ENCODE measurements at regions not wholly inside any gene's neighbourhood (a gene's known extent, or its start where the extent isn't known, plus 50 kb on each side); places are given as distances from the start of the nearest gene placed in this dataset.

DNA sequence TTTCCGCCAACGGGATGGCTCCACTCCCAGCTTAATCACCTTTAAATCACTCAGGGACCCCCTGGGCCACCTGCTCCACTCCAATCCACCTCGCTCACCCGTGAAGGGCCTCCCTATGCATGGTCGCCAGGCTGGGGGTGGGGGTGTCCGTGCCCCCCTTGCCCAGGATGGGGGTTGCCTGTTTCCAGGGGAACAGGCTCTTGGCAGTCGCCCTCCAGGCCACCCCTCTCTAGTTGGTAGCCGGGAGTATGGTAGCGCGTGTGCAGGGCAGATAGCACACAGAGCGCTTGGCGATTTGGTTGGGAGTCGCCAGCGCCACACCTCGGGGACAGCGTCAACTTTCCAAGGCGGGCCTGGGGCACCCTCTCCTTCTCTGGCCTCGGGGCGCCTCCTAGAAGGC lies 134.9 kb upstream of the ZNF92 start:
- peaks cover 0 to 30% (median 2%) of the 10 kb centered on the region in 4 experiments for H3K27me3 ChIP-seq (replicated peaks in 1 of 4; ENCODE audit: control extremely low read depth in 1 of 4, control insufficient read depth in 3 of 4, insufficient read depth in 4 of 4, low read length in 3 of 4)
- no peak overlapping the region for H2AFZ ChIP-seq (ENCODE audit: insufficient read depth, low read depth, low read length, poor library complexity, severe bottlenecking)
- no peak overlapping the region for H3K27ac ChIP-seq (ENCODE audit: low read length in 2 of 2)
- intact Hi-C loops (cut with micrococcal nuclease) = no loop called here
- H3K4me3 ChIP-seq (ENCODE audit: control extremely low read depth in 1 of 5, extremely low read depth in 1 of 5, insufficient read depth in 1 of 5, low read depth in 2 of 5, low read length in 4 of 5) = no peak overlapping the region
- no peak overlapping the region for H3K9ac ChIP-seq (ENCODE audit: low read length)
- Mint-ChIP-seq H3K27ac (no peak overlapping the region), H3K9me3 (ENCODE audit: insufficient read depth) (no peaks in the 10 kb centered on the region), H3K4me1 (peaks cover 3% of the 10 kb centered on the region), H3K4me3 (no peak overlapping the region), H3K27me3 (peaks cover 18% of the 10 kb centered on the region)
- POLR2A ChIA-PET = no interaction called here
- peaks cover 4 to 5% of the 10 kb centered on the region in 2 donors for H3K4me1 ChIP-seq (ENCODE audit: control insufficient read depth in 2 of 2, insufficient read depth in 2 of 2, low read length in 2 of 2)
- 96% methylated on average over 19 of the region's 19 CpGs for WGBS (ENCODE audit: insufficient coverage)
- H3K36me3 ChIP-seq (replicated peaks in 1 of 2; ENCODE audit: control extremely low read depth in 1 of 2, control insufficient read depth in 1 of 2, extremely low read depth in 1 of 2, insufficient read depth in 2 of 2, low read length in 1 of 2) = no peaks in the 10 kb centered on the region
- CTCF ChIA-PET = no interaction called here
- peaks cover 0 to 20% (median 0%) of the 10 kb centered on the region in 3 donors for H3K9me3 ChIP-seq (ENCODE audit: control extremely low read depth in 1 of 3, control insufficient read depth in 2 of 3, insufficient read depth in 1 of 3, low read length in 2 of 3)
- no peaks in the 10 kb centered on the region for H3K79me2 ChIP-seq (ENCODE audit: control insufficient read depth, insufficient read depth, low read length)
- TF ChIP-seq, protein P1, sequence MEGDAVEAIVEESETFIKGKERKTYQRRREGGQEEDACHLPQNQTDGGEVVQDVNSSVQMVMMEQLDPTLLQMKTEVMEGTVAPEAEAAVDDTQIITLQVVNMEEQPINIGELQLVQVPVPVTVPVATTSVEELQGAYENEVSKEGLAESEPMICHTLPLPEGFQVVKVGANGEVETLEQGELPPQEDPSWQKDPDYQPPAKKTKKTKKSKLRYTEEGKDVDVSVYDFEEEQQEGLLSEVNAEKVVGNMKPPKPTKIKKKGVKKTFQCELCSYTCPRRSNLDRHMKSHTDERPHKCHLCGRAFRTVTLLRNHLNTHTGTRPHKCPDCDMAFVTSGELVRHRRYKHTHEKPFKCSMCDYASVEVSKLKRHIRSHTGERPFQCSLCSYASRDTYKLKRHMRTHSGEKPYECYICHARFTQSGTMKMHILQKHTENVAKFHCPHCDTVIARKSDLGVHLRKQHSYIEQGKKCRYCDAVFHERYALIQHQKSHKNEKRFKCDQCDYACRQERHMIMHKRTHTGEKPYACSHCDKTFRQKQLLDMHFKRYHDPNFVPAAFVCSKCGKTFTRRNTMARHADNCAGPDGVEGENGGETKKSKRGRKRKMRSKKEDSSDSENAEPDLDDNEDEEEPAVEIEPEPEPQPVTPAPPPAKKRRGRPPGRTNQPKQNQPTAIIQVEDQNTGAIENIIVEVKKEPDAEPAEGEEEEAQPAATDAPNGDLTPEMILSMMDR (IDR thresholded peaks at IDR 0.05) = no peak
- no peak for TF ChIP-seq EZH2 (IDR thresholded peaks at IDR 0.05; ENCODE audit: borderline replicate concordance, insufficient read depth, low read depth, low read length, poor library complexity, severe bottlenecking)
- no peak for ATAC-seq (ENCODE audit: low read depth)
- DNase-seq = no peak
- H3K4me2 ChIP-seq (replicated peaks; ENCODE audit: low read depth, low read length, poor library complexity, severe bottlenecking) = no peak overlapping the region
- no peaks in the 10 kb centered on the region for H4K20me1 ChIP-seq (ENCODE audit: control insufficient read depth, insufficient read depth, low read length, poor library complexity, severe bottlenecking)

GRCh38 chr7:65235586-65235985 lies 138.1 kb upstream of the ZNF92 start:
- Histone ChIP-seq H3K4me2 (replicated peaks; ENCODE audit: low read depth, low read length, poor library complexity, severe bottlenecking) (no peak overlapping the region), H3K79me2 (ENCODE audit: control insufficient read depth, insufficient read depth, low read length) (no peaks in the 10 kb centered on the region), H3K9me3 (ENCODE audit: control extremely low read depth in 1 of 3, control insufficient read depth in 2 of 3, insufficient read depth in 1 of 3, low read length in 2 of 3) (peaks cover 0 to 20% (median 0%) of the 10 kb centered on the region in 3 donors), H3K27me3 (replicated peaks in 1 of 4; ENCODE audit: control extremely low read depth in 1 of 4, control insufficient read depth in 3 of 4, insufficient read depth in 4 of 4, low read length in 3 of 4) (peaks cover 0 to 25% (median 2%) of the 10 kb centered on the region in 4 experiments), H4K20me1 (ENCODE audit: control insufficient read depth, insufficient read depth, low read length, poor library complexity, severe bottlenecking) (no peaks in the 10 kb centered on the region), H3K36me3 (replicated peaks in 1 of 2; ENCODE audit: control extremely low read depth in 1 of 2, control insufficient read depth in 1 of 2, extremely low read depth in 1 of 2, insufficient read depth in 2 of 2, low read length in 1 of 2) (no peaks in the 10 kb centered on the region), H3K4me1 (ENCODE audit: control insufficient read depth in 2 of 2, insufficient read depth in 2 of 2, low read length in 2 of 2) (peaks cover 4 to 5% of the 10 kb centered on the region in 2 donors), H2AFZ (ENCODE audit: insufficient read depth, low read depth, low read length, poor library complexity, severe bottlenecking) (no peak overlapping the region), H3K4me3 (ENCODE audit: control extremely low read depth in 1 of 5, extremely low read depth in 1 of 5, insufficient read depth in 1 of 5, low read depth in 2 of 5, low read length in 4 of 5) (no peak overlapping the region), H3K9ac (ENCODE audit: low read length) (no peak overlapping the region), H3K27ac (ENCODE audit: low read length in 2 of 2) (no peak overlapping the region)
- peaks cover 12% of the 10 kb centered on the region for H3K27me3 Mint-ChIP-seq
- no peak for TF ChIP-seq EZH2 (IDR thresholded peaks at IDR 0.05; ENCODE audit: borderline replicate concordance, insufficient read depth, low read depth, low read length, poor library complexity, severe bottlenecking)
- TF ChIP-seq, protein P1 (IDR thresholded peaks at IDR 0.05) = no peak
- DNase-seq (no peak), ATAC-seq (ENCODE audit: low read depth) (no peak)
- POLR2A ChIA-PET = no interaction called here
- intact Hi-C loops (cut with micrococcal nuclease) = no loop called here
- no peak overlapping the region for H3K4me3 Mint-ChIP-seq
- WGBS (ENCODE audit: insufficient coverage) = 90% methylated on average over 8 of the region's 10 CpGs
- CTCF ChIA-PET = no interaction called here
- no peak overlapping the region for H3K27ac Mint-ChIP-seq
- H3K4me1 Mint-ChIP-seq = peaks cover 3% of the 10 kb centered on the region
- no peaks in the 10 kb centered on the region for H3K9me3 Mint-ChIP-seq (ENCODE audit: insufficient read depth)

Measured in B cell (primary cell).